ENCODE measurements at regions not wholly inside any gene's neighbourhood (a gene's known extent, or its start where the extent isn't known, plus 50 kb on each side); places are given as distances from the start of the nearest gene placed in this dataset.

- Histone ChIP-seq H3K79me2 (ENCODE audit: insufficient read depth, low read length) (no peaks in the 10 kb centered on the region), H2AFZ (ENCODE audit: insufficient read depth, low read depth, low read length, poor library complexity, severe bottlenecking) (no peak overlapping the region), H4K20me1 (ENCODE audit: insufficient read depth, low read length) (no peaks in the 10 kb centered on the region), H3K4me3 (replicated peaks in 1 of 3; ENCODE audit: low read depth in 2 of 3, low read length in 3 of 3) (no peak overlapping the region), H3K27me3 (ENCODE audit: control insufficient read depth in 2 of 2, insufficient read depth in 2 of 2, low read length in 2 of 2) (no peaks in the 10 kb centered on the region), H3K9ac (ENCODE audit: insufficient read depth, low read length, poor library complexity, severe bottlenecking) (no peak overlapping the region), H3K4me2 (replicated peaks; ENCODE audit: extremely low read depth, low read length, poor library complexity, severe bottlenecking) (no peak overlapping the region), H3K27ac (ENCODE audit: low read depth in 1 of 2, low read length in 2 of 2) (no peak overlapping the region), H3K9me3 (replicated peaks in 1 of 2; ENCODE audit: control insufficient read depth in 1 of 2, insufficient read depth in 1 of 2, low read length in 2 of 2) (no peaks in the 10 kb centered on the region), H3K36me3 (replicated peaks in 1 of 2; ENCODE audit: control insufficient read depth in 1 of 2, insufficient read depth in 2 of 2, low read length in 2 of 2) (no peaks in the 10 kb centered on the region), H3K4me1 (ENCODE audit: control insufficient read depth in 1 of 2, insufficient read depth in 2 of 2, low read length in 2 of 2) (no peaks in the 10 kb centered on the region)
- Mint-ChIP-seq H3K27ac (no peak overlapping the region), H3K27me3 (ENCODE audit: low read depth in 3 of 3) (peaks cover 9 to 19% (median 14%) of the 10 kb centered on the region in 3 donors), H3K4me3 (no peak overlapping the region), H3K4me1 (no peaks in the 10 kb centered on the region), H3K9me3 (peaks cover 0 to 4% (median 0%) of the 10 kb centered on the region in 7 donors), H3K36me3 (no peaks in the 10 kb centered on the region)
- 35% methylated on average over 15 of the region's 20 CpGs for WGBS (ENCODE audit: insufficient coverage)
- TF ChIP-seq CTCF (IDR thresholded peaks at IDR 0.05): no peak
- no peak for DNase-seq
- intact Hi-C loops (cut with micrococcal nuclease): no loop called here
These were observed 598.6 kb downstream of the BUD13 start for GRCh38 chr11:116173941-116174911.

- Mint-ChIP-seq H3K4me3 (no peak overlapping the region), H3K9me3 (peaks cover 0 to 3% (median 0%) of the 10 kb centered on the region in 7 donors), H3K27ac (no peak overlapping the region), H3K27me3 (ENCODE audit: low read depth in 3 of 3) (peaks cover 9 to 19% (median 14%) of the 10 kb centered on the region in 3 donors), H3K4me1 (no peaks in the 10 kb centered on the region), H3K36me3 (no peaks in the 10 kb centered on the region)
- DNase-seq: no peak
- no peaks in the 10 kb centered on the region for H3K4me1 ChIP-seq (ENCODE audit: control insufficient read depth in 1 of 2, insufficient read depth in 2 of 2, low read length in 2 of 2)
- H3K79me2 ChIP-seq (ENCODE audit: insufficient read depth, low read length): no peaks in the 10 kb centered on the region
- no peak overlapping the region for H3K9ac ChIP-seq (ENCODE audit: insufficient read depth, low read length, poor library complexity, severe bottlenecking)
- no peaks in the 10 kb centered on the region for H3K36me3 ChIP-seq (replicated peaks in 1 of 2; ENCODE audit: control insufficient read depth in 1 of 2, insufficient read depth in 2 of 2, low read length in 2 of 2)
- H3K4me2 ChIP-seq (replicated peaks; ENCODE audit: extremely low read depth, low read length, poor library complexity, severe bottlenecking): no peak overlapping the region
- no peaks in the 10 kb centered on the region for H3K27me3 ChIP-seq (ENCODE audit: control insufficient read depth in 2 of 2, insufficient read depth in 2 of 2, low read length in 2 of 2)
- H2AFZ ChIP-seq (ENCODE audit: insufficient read depth, low read depth, low read length, poor library complexity, severe bottlenecking): no peak overlapping the region
- H4K20me1 ChIP-seq (ENCODE audit: insufficient read depth, low read length): no peaks in the 10 kb centered on the region
- H3K9me3 ChIP-seq (replicated peaks in 1 of 2; ENCODE audit: control insufficient read depth in 1 of 2, insufficient read depth in 1 of 2, low read length in 2 of 2): no peaks in the 10 kb centered on the region
- no peak overlapping the region for H3K4me3 ChIP-seq (replicated peaks in 1 of 3; ENCODE audit: low read depth in 2 of 3, low read length in 3 of 3)
- H3K27ac ChIP-seq (ENCODE audit: low read depth in 1 of 2, low read length in 2 of 2): no peak overlapping the region
- intact Hi-C loops (cut with micrococcal nuclease): no loop called here
- no peak for TF ChIP-seq CTCF (IDR thresholded peaks at IDR 0.05)
- 97% methylated on average over 3 of the region's 4 CpGs for WGBS (ENCODE audit: insufficient coverage)
These were observed 599.3 kb downstream of the BUD13 start for GRCh38 chr11:116173506-116173905.

All from CD14-positive monocyte (primary cell).